GM19328 (cell line): ENCODE measurements at regions not wholly inside any gene's neighbourhood (a gene's known extent, or its start where the extent isn't known, plus 50 kb on each side); places are given as distances from the start of the nearest gene placed in this dataset.
"Not testable (repeated sequence)": the region's sequence is repeated elsewhere in the genome, so short reads cannot be mapped to it uniquely, and the experiment has no call there.

Experiments
- ATAC-seq: cut with Tn5 transposase; IDR thresholded peaks from one replicate; pipeline ENCODE4 v1.9.1; 2021; ENCODE audit warnings: mild to moderate bottlenecking, moderate library complexity; ENCODE audit not compliant: unreplicated experiment

DNA sequence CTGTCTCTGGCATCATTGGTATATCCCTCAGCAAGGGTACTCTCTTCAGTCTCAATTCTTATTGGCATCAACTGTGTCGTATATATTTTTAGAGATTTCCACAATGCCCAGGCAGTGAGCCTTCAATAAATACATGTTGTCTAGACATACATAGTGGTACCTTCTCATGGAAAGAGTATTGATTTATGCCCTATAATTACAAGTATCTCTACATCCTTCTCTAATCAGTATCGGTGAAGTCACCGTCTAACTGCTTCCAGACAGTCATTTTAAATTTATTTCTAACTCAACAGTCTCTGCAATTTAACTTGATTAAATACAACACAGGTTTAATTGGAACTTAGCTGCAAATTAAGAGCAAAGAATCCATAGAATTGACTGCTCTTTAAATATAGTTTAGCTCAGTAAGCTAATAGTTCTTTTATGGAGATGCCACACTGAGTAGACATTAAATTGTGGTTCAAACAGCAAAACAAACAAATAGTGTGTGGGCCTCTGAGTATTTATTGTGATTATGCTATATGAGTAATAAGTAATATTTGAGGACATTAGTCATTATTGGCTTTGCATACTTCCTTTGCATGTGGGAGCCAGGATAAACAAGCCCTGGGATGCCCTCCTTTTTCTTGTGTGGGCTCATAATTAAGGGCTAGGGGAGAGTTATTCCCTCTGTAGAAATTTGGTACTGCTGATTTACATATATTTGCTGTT is 126.9 kb upstream of the DUSP10 start:
- ATAC-seq = no peak

DNA sequence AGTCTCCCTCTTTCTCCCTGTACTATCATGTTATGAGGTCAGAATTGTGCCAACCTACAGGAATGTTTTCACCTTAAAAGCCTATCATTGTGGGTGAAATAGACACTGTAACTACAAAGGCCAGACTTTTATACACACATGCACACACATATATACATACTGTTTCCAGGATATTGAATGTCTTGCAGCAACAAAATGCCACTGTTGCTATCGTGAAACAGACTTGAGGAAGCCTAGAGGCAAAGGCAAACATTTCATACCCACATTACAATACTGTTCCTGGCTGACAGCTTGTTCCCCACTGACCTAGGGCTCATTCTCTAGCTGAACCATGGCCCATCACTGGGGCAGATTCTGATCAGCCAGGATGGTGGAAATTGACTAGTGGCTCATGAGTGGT is 125.1 kb upstream of the DUSP10 start:
- no peak for ATAC-seq

DNA sequence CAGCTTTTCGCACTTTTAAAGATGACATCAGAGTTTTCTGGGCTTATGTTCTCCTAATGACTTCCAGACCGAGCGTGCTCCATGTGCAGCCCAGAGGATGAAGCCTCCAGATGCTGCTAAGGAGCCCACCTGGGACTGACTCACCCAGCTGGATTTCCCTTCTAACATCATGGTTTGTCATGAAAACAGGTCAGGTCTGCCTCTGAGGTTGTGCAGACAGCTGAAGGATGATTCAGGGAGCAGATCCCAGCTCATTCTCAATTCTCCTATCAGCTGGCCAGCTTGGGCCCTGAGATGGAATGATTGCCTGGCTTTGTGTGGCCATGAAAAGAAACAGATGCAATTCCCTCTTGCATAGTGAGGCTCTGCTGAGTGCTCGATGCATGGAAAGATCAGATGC is 123.9 kb upstream of the DUSP10 start:
- ATAC-seq = no peak

DNA sequence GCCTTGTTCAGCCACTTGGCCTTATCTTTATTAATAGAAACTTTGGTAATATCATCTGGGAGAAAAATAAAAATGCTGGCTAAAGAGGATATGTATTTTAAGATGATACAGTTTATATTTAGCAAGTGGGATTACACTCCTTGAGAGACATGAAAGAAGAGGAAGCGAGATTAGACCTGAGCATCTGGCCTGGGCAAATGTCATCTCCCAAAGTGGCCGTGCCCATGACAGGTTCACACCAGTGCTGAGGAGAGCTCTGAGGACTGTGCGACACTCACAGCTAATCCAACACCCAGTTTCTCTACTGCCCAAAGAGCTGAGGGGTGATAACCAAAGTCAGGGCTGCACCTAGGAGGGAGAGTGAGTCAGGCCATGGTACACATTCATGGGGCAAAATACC is 121.7 kb upstream of the DUSP10 start:
- ATAC-seq = no peak

DNA sequence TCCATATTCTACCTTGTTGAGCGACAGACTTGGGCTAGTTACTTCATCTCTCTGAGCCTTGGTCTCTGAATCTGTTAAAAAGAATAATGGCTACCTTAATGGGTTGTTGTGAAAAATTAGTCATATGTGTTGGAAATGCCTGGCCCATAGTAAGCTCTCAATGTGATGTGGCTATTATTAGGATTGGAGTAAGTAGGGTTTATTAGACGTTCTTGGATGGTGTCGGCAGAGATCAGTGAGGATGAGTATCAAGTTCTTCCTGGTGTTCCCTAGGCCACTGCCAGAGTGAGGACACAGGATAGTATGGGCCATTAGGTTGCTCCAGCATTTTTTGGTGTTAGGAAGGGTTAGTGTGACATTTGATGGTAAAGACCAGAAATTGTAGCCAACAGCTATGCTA is 121.1 kb upstream of the DUSP10 start:
- no peak for ATAC-seq

DNA sequence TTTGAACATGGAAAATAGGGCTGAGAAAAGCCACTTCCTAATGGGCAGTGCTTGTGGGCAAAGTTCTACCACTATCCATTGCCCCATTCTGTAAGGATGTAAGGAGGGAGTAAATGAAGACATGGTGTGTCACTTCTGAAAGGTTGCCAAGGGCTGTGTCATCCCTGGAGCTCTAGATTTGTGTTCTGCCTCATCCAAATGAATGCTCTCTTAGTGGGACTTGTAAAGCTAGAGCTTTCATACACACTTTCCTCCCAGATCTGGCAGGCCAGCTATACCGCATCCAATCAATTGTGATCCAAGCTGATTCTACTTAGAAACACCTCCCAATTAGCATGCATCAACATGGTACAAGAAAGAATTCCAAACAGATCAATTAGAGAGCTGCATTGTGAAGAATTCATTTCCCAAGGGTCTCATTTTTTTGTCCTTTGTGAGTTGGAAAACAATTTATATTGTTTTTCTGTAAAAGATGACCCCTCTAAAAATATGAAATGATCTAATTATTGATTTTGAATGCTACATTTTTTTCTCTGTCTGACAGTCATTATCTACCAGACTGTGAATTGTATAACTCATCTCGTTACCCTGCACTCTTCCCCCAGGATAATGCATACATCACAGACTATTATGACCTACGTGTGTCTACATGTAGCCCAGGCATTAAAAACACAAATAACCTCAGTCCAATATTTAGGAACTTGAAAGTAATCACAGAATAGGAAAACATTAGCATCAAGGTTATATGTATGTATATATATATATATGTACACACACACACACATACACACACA is 117.1 kb upstream of the DUSP10 start:
- no peak for ATAC-seq

DNA sequence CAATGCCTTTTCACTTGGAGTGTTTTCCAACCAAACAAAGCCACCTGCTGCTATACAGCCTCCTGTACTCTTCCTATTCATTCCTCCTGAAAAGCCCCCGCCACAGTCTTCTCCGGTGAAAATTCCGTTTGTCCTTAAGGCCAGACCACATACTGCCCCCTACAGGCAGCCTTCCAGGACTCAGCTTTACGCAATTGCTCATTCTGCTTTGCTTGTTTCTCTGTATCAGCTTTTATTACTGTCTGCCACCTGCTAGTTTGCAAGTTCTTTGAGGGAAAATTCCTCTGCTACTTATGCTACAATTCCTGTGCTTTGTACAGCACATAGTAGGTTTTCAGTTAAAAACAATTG is 115.2 kb upstream of the DUSP10 start:
- ATAC-seq = not testable (repeated sequence)

DNA sequence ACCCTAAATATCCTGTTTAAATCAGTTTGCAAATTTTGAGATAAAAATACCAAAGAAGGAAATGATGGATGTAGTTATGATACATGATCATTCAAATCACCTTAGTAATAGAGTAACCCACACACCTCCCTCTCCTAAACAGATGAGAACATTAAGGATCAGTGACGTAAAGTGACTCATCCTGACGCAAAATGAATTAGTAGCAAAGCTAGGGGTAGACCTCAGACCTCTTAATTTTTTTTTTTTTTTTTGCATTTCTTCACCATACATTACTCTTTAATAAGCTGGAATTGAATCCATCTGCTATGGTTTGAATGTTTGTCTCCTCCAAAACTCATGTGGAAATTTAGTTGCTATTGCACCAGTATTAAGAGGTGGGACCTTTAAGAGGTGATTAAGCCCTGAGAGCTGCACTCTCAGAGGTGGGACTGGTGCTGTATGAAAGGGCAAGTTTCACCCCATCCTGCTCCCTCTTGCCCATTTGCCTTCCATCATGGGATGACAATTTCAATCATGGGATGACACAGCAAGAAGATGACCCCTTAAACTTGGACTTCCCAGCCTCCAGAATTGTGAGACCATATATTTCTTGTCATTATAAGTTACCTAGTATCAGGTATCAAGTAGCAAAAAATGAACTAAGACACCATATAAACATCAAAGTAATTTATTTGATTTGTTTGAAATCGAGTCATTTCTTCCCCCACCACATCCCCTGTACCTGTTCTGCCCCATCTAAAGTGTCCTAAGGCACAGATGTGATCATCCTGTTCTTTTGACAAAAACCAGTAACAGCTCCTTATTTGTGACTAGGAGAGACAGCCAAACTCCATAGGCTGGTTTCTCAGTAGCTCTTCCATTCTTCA is 114.6 kb upstream of the DUSP10 start:
- ATAC-seq = no peak

DNA sequence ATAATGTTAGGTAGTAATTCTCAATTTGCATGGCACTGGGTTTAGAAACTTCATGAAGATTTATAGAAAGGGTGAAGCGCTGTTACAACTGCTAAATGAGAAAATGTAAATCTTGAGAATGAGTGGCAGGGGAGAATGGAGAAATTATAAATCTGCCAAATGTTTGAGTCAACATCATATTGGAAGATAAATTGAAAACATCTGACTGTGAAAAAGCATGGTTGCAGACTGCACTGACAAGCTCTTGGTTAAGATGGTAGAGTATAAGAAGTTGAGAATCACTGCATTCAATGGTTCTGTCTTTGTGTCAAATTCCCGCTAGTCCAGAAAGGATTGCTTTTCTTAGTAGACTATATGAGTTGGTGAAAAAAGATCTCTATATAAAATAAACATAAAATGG is 113.3 kb upstream of the DUSP10 start:
- no peak for ATAC-seq

DNA sequence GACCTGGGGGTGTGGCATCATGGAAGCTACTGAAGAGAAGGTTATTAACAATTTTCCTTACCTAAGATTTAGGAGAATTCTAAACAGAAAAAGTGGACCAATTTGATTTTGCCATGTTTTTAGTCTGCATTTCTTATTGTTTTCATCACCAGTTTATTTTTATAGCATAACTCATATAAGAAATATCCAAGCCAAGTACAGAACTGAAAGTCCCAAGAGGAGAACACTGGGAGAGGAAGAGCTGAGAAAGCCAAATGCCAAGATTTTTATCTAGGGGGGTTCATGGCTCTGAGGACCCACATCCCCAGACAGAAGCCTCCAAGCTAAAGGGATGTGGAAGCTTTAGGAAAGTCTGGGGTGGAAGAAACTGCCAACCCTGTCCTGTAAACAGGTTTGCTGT is 109.4 kb upstream of the DUSP10 start:
- ATAC-seq = no peak

DNA sequence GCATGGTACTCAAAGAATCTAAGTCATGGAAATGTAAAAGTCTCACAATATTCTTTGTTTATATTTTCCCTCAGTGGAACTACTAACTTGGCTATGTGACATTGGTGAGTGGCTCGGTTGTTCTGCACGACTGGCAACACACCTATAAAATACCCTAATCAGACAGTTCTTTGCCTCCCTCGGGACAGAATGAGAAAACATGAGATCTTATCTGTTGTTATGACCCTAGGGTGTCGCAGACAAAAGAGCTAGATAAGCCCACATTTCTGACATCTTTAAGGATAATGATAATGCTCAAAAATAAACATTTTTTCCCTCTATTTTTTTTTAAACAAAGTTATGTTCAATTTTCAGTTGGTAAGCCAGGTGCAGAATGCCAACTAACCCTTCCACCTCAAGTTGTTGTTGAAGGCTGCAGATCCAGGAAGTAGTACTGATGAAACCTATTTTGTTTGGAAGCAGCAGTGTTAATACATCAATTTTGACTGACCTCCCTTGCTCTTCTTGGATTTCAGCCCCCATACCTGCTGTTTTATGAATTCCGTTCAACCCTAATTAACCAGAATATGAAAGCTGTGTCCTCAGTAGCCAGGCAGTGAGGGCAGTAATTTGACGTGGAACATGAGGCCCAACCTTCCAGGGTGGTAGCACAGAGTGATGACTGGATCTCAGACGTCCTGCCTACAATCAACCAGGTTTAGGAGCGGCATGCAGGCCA is 108.7 kb upstream of the DUSP10 start:
- ATAC-seq = no peak

DNA sequence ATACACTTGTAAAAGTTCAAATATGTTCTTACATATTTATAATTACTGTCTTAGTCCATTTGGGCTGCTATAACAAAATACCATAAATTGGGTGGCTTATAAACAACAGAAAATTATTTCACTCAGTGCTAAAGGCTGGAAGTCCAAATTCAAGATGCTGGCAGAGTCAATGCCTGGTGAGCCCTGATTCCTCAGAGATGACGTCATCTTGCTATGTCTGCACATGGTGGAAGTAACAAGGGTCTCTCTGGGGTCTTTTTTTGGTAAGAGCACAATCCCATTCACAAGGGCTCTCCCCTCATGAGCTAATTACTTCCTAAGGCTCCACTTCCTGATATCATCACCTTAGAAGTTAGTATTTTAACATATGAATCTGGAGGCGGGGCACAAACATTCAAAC is 108.0 kb upstream of the DUSP10 start:
- ATAC-seq = no peak

DNA sequence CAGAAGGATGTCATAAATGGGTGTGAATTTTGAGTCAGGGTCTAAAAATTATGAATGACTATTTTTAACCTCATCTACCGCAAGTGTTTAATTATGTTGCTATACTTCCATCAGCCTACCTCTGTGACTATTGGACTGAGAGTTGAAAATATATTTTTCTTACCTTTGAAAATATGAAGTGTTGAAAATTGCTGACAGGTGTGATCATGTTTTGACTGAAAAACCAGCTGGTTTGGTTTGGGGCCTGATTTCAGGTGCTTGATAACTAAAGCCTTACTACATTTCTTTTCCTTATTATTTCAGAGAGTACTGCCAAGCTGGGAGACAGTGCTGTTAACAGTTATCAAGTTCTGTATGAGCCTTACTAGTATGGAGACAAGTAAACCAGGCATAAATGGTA is 107.2 kb upstream of the DUSP10 start:
- ATAC-seq = no peak

DNA sequence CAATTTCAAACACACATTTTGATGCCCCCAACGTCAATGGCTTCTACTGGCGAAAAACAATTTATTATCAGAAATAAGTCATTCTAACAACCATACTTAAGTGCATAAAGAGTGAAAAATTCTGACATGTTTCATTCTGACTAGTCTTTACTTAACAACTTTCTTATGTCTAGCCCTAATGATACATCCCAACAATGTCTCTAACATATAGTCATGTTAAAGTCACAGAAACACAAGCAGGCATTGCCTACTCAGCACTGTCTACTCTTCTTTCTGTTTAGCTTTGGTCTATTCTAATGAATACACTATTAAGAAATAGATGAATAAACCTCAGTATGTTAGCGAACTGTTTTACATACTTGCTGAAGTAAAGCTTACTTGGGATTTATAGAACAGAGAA is 105.8 kb upstream of the DUSP10 start:
- ATAC-seq = no peak

DNA sequence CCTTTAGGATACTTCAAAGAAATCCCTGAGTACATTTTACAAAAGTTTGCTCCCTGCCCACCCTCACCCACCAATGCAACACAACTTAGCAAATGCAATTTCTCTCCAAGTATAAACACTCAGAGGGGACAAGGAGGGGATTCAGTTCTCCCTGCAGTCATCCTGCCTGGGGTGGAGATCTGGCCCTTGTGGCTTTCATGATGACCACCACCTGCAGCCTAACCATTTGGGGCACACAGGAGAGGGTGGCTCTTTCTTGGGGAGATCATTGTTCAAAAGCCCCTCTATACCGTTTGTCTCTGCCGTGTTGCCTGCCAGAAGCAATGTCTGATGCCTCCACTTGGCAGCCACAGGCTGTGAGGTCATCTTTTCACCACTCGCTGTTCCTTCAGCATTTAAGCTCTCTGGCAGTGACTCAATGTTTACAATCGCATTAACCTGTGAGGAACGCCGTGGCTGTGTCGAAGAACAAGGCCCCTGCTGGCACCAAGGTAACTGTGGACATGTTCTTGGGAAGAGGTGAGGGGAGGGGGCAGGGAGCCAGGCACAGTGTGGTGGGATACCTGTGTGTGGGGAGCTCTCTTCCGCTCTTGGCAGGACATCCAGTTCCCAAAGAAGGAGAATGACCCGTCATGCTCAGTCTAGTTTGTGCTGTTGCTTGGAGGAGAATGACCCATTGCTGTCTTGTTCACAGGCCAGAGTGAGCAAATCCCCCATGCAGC is 103.9 kb upstream of the DUSP10 start:
- no peak for ATAC-seq

DNA sequence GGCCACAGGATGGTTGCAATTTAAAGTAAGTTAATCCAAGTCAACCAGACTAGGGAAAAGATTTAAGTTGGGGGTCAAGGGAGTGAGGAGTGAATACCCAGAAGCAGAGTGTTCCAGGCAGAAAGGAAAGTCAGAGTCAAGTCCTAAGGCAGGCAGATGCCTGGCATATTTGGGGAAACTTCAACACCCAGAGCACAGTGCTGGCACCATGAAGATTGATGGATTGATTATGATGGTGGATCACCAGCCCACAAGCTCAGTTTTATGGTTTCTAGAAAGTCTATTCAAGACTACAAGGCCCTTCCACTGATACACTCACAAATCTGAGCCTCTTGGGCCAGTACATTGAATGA is 100.1 kb upstream of the DUSP10 start:
- no peak for ATAC-seq

DNA sequence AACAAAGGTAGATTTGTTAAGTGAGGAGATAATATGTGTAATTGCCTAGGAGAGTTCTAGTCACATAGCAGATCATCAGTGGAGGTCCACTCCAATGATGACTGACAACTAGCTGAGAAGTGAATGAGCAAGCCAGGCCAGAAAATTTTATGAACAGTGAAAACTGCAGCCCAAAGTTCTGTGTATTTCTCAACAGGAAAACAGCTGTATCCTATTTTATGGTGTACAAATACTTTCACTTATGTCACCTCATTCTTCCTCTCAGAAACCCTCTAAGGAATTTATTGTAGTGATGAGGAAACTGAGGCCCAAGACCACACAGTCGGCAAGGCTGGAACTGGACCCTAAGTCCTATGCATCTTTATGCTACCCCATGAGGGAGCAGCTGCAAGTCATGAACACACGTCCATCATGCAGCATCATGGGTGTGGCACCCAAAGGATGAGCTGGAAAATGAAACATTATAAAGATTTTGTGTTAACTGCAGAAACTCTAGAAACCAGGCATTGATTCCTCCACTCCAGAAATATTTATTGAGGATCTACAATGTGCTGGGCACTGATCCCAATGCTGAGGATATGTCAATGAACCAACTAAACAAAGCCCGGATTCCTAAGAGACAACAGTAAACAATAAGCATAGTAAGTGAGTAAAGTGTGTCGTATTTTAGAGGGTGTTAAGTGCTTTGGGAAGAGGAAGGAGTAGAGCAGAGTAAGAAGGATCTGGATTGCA is 99.5 kb upstream of the DUSP10 start:
- no peak for ATAC-seq

DNA sequence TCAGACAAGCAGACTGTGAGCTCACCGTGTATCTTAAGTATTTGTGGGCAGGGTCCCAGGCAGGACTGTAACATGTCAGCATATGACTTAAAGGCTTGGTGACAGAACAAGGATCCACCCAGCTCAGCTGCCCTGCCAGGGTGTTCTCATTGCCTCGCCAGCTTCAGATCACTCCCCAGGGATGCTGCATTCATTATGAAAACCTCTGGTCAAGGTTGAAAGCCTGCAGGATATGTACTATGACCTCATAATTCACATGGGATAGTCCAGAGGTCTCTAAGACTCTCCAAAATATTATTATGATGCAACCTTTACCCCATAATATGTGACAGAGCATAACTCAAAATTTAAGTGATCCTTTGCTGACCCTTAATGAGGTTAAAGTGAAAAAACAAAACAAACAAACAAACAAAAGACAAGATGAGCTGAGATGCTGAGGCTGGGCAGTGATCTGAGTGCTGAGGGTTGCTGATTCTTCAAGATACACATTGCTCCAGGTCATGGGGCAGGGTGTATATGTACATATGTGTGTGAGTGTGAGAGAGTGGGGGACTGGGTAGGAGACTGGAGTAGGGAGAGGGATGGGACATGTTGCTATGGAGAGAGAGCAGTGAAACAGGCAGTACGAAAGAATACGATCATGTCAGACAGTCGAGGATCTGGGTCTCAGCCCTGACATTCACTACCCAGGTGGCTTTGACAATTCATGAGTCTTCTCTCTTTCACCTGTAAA is 98.8 kb upstream of the DUSP10 start:
- no peak for ATAC-seq

DNA sequence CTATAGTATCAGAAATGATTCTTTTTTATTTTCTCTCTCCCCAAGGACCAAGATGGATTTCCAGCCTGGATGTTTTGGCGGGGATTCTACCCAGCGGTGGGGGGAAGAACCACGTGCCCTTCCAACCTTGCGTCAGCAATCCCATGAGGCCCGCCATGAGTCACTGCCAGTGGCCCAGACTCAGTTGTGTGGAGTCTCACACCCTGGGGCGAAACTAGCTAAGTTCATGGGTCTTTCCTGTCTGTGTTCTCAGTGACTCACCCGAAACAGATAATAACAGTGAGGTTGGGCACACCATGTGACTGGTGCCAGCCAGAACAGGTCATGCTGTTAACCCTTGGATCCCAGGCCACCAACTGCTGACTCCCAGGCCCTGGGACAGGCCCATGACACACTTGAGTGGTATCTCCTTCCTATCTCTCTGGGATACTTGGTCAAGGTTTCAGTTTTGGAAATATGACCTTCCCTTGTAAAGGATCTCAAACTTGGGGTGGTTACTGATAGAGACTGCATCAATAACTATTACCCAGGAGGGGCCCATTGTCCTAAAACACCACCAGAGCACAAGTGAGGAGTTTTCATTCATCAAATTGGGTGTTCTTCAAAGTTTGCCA is 98.0 kb upstream of the DUSP10 start:
- peak; percentile 59 for ATAC-seq
